GM12878 (cell line): ENCODE measurements at regions not wholly inside any gene's neighbourhood (a gene's known extent, or its start where the extent isn't known, plus 50 kb on each side); places are given as distances from the start of the nearest gene placed in this dataset.

Source experiments
- CREB1 ChIP-seq: IDR thresholded peaks from 2 replicates; pipeline ENCODE4 v1.6.1; 2012; ENCODE audit warnings: low read depth, mild to moderate bottlenecking, inconsistent platforms
- CTCF ChIP-seq, 3 experiments: IDR thresholded peaks in 2 of 3; conservative IDR thresholded peaks in 1 of 3; 2 replicates each; pipeline ENCODE4 v1.5.1; 2011; ENCODE audit warnings: low read depth in 3 of 3, low read length in 3 of 3, mild to moderate bottlenecking in 3 of 3, control low read depth in 2 of 3, moderate library complexity in 2 of 3, inconsistent platforms in 1 of 3, mixed read lengths in 1 of 3; ENCODE audit not compliant: control insufficient read depth in 2 of 3, insufficient read depth in 1 of 3; ENCODE audit errors: extremely low read depth in 1 of 3
- NFYB ChIP-seq: IDR thresholded peaks from 2 replicates; pipeline ENCODE4 v1.6.1; 2011; ENCODE audit warnings: low read depth, mild to moderate bottlenecking, low read length, improper control_type of control experiment, moderate library complexity; ENCODE audit not compliant: insufficient read depth
- NR2F1 ChIP-seq: fragments of 450-650 bp; conservative IDR thresholded peaks from 2 replicates; pipeline ENCODE4 v1.6.1; 2017; ENCODE audit warnings: mild to moderate bottlenecking
- NRF1 ChIP-seq: conservative IDR thresholded peaks from 2 replicates; pipeline ENCODE4 v1.6.1; 2011; ENCODE audit warnings: mild to moderate bottlenecking, low read depth, low read length, improper control_type of control experiment
- POLR2AphosphoS2 ChIP-seq: IDR thresholded peaks from 2 replicates; pipeline ENCODE4 v1.6.1; 2011; ENCODE audit warnings: low read depth, mild to moderate bottlenecking, low read length, improper control_type of control experiment, moderate library complexity
- POLR2AphosphoS5 ChIP-seq: IDR thresholded peaks from 2 replicates; pipeline ENCODE4 v1.6.1; 2011; ENCODE audit warnings: mild to moderate bottlenecking, low read length, inconsistent platforms
- SP1 ChIP-seq: IDR thresholded peaks from one replicate; pipeline ENCODE4 v1.6.1; 2011; ENCODE audit warnings: low read depth, low read length
- SUZ12 ChIP-seq: fragments of 200-600 bp; sonication (generic); IDR thresholded peaks from one replicate; pipeline ENCODE4 v1.6.1; 2018; ENCODE audit warnings: antibody characterized with exemption, mild to moderate bottlenecking; ENCODE audit not compliant: unreplicated experiment
- TBL1XR1 ChIP-seq: IDR thresholded peaks from 2 replicates; pipeline ENCODE4 v1.6.1; 2012; ENCODE audit warnings: low read depth, low read length, improper control_type of control experiment
- ZNF217 ChIP-seq: fragments of 450-650 bp; IDR thresholded peaks from 2 replicates; pipeline ENCODE4 v1.6.1; 2017; ENCODE audit warnings: antibody characterized with exemption, mild to moderate bottlenecking

- no peak for TF ChIP-seq POLR2AphosphoS2
- TF ChIP-seq TBL1XR1, result no peak
- TF ChIP-seq NFYB, result no peak
- TF ChIP-seq ZNF217, result no peak
- no peak for TF ChIP-seq CTCF (IDR thresholded peaks at IDR 0.05 in 2 of 3, conservative IDR thresholded peaks at IDR 0.05 in 1 of 3; ENCODE audit: control insufficient read depth in 2 of 3, extremely low read depth in 1 of 3, insufficient read depth in 1 of 3, low read depth in 3 of 3, low read length in 3 of 3)
- no peak for TF ChIP-seq NR2F1
- no peak for TF ChIP-seq POLR2AphosphoS5
- no peak for TF ChIP-seq SP1
- TF ChIP-seq NRF1, result no peak
- no peak for TF ChIP-seq SUZ12
- no peak for TF ChIP-seq CREB1
Measured at GRCh38 chr12:28108599-28108998, 81.7 kb upstream of the CCDC91 start.
